Ovary (tissue), 3 donors: ENCODE measurements at regions not wholly inside any gene's neighbourhood (a gene's known extent, or its start where the extent isn't known, plus 50 kb on each side); places are given as distances from the start of the nearest gene placed in this dataset.

Experiments used
- POLR2A ChIP-seq: fragments of 450-650 bp; IDR thresholded peaks from one replicate; pipeline ENCODE4 v1.6.1; 2017; ENCODE audit warnings: antibody characterized with exemption, mild to moderate bottlenecking, moderate library complexity
- TF ChIP-seq, protein P1 (sequence below), 3 donors: fragments of 450-650 bp in 2 of 3; fragments of 200-600 bp in 1 of 3; IDR thresholded peaks; one replicate each; pipeline versions ENCODE4 v1.5.1 to v1.8.0; 2016 to 2022; ENCODE audit warnings: antibody characterized with exemption in 3 of 3, mild to moderate bottlenecking in 1 of 3
- donor health status: DM: no; HTN: no; CAD: no.

DNA sequence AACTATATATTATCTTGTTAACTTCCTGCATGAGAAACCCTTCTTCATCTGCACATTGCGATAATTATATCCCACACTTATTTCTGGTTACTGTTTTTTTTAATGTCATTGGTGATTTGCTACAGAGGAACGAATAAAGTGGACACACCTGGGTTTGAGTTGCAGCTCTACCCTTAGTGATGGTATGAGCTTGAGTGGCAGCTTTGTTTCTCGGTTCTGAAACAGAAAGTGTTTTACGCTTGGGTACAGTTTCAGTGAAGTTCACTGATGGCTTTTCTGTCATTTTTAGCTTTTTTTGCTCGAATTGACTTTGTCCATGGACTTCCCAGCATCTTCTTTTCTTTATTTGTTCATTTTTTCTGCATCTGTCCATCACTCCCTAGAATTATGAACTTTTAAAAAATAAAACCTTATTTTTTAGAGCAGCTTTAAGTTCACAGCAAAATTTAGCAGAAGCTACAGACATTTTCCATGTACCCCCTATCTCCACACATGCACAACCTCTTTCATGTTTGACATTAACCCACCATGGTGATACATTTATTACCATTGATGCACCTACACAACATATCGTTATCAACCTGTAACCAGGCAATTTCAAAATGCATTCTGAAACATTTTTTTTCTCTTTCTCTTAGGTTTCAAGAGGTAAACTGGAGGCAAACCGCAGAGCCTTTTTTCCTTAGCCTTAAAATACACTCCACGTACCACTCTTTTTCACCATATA lies 1041.6 kb upstream of the PRKX start:
- TF ChIP-seq, protein P1, sequence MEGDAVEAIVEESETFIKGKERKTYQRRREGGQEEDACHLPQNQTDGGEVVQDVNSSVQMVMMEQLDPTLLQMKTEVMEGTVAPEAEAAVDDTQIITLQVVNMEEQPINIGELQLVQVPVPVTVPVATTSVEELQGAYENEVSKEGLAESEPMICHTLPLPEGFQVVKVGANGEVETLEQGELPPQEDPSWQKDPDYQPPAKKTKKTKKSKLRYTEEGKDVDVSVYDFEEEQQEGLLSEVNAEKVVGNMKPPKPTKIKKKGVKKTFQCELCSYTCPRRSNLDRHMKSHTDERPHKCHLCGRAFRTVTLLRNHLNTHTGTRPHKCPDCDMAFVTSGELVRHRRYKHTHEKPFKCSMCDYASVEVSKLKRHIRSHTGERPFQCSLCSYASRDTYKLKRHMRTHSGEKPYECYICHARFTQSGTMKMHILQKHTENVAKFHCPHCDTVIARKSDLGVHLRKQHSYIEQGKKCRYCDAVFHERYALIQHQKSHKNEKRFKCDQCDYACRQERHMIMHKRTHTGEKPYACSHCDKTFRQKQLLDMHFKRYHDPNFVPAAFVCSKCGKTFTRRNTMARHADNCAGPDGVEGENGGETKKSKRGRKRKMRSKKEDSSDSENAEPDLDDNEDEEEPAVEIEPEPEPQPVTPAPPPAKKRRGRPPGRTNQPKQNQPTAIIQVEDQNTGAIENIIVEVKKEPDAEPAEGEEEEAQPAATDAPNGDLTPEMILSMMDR (IDR thresholded peaks at IDR 0.05): no peak
- TF ChIP-seq POLR2A: no peak
